HepG2 (cell line): ENCODE measurements at regions not wholly inside any gene's neighbourhood (a gene's known extent, or its start where the extent isn't known, plus 50 kb on each side); places are given as distances from the start of the nearest gene placed in this dataset.

Source experiments
- ARID2 ChIP-seq: sonication (generic); formaldehyde crosslinking; IDR thresholded peaks from 2 replicates; pipeline ENCODE4 v1.8.1; 2022; ENCODE audit warnings: mild to moderate bottlenecking, missing genetic modification reagents, borderline replicate concordance
- CENPX ChIP-seq: sonication (generic); formaldehyde crosslinking; IDR thresholded peaks from 2 replicates; pipeline ENCODE4 v1.9.0; 2021; ENCODE audit warnings: mild to moderate bottlenecking, missing genetic modification reagents, moderate library complexity
- DNMT3B ChIP-seq: conservative IDR thresholded peaks from 2 replicates; pipeline ENCODE4 v1.6.1; 2016; ENCODE audit warnings: missing biosample characterization, control low read depth
- ELF3 ChIP-seq: IDR thresholded peaks from 2 replicates; pipeline ENCODE4 v1.6.1; 2016; ENCODE audit warnings: missing genetic modification reagents, missing compliant biosample characterization
- GATAD2A ChIP-seq: IDR thresholded peaks from 2 replicates; pipeline ENCODE4 v1.6.1; 2016
- KAT8 ChIP-seq: IDR thresholded peaks from 2 replicates; pipeline ENCODE4 v1.6.1; 2016; ENCODE audit warnings: missing genetic modification reagents, missing compliant biosample characterization
- KDM1A ChIP-seq: IDR thresholded peaks from 2 replicates; pipeline ENCODE4 v1.6.1; 2016; ENCODE audit warnings: missing compliant biosample characterization
- MBD4 ChIP-seq: IDR thresholded peaks from 2 replicates; pipeline ENCODE4 v1.6.1; 2012; ENCODE audit warnings: low read length, inconsistent platforms, borderline replicate concordance
- MED1 ChIP-seq: sonication (generic); formaldehyde crosslinking; IDR thresholded peaks from 2 replicates; pipeline ENCODE4 v1.4.0; 2020; ENCODE audit warnings: missing genetic modification reagents
- MEF2D ChIP-seq: sonication (generic); formaldehyde crosslinking; IDR thresholded peaks from 2 replicates; pipeline ENCODE4 v1.5.1; 2020; ENCODE audit warnings: mild to moderate bottlenecking, missing genetic modification reagents
- ONECUT2 ChIP-seq: sonication (generic); formaldehyde crosslinking; IDR thresholded peaks from 2 replicates; pipeline ENCODE4 v1.4.0; 2020; ENCODE audit warnings: missing genetic modification reagents
- PLRG1 ChIP-seq: fragments of 450-650 bp; conservative IDR thresholded peaks from 2 replicates; pipeline ENCODE4 v1.6.1; 2016
- REXO4 ChIP-seq: sonication (generic); formaldehyde crosslinking; IDR thresholded peaks from 2 replicates; pipeline ENCODE4 v1.8.0; 2022; ENCODE audit warnings: missing genetic modification reagents, mild to moderate bottlenecking, borderline replicate concordance
- SALL1 ChIP-seq: sonication (generic); formaldehyde crosslinking; IDR thresholded peaks from 2 replicates; pipeline ENCODE4 v1.8.0; 2022; ENCODE audit warnings: mild to moderate bottlenecking, missing genetic modification reagents
- SIX1 ChIP-seq: sonication (generic); formaldehyde crosslinking; IDR thresholded peaks from 2 replicates; pipeline ENCODE4 v1.4.0; 2020; ENCODE audit warnings: missing genetic modification reagents, borderline replicate concordance
- TFDP1 ChIP-seq: IDR thresholded peaks from 2 replicates; pipeline ENCODE4 v1.6.1; 2016; ENCODE audit warnings: missing compliant biosample characterization, missing genetic modification reagents, borderline replicate concordance
- TRIM22 ChIP-seq: fragments of 450-650 bp; IDR thresholded peaks from 2 replicates; pipeline ENCODE4 v1.6.1; 2017
- ZMYM4 ChIP-seq: sonication (generic); formaldehyde crosslinking; IDR thresholded peaks from 2 replicates; pipeline ENCODE4 v1.8.1; 2023; ENCODE audit warnings: mild to moderate bottlenecking, missing genetic modification reagents
- ZNF263 ChIP-seq: sonication (generic); formaldehyde crosslinking; IDR thresholded peaks from 2 replicates; pipeline ENCODE4 v1.4.0; 2020; ENCODE audit warnings: missing genetic modification reagents
- ZNF292 ChIP-seq: sonication (generic); formaldehyde crosslinking; IDR thresholded peaks from 2 replicates; pipeline ENCODE4 v1.8.1; 2022; ENCODE audit warnings: mild to moderate bottlenecking, low read depth, missing genetic modification reagents, borderline replicate concordance
- ZNF350 ChIP-seq: sonication (generic); formaldehyde crosslinking; IDR thresholded peaks from 2 replicates; pipeline ENCODE4 v1.4.0; 2020; ENCODE audit warnings: mild to moderate bottlenecking, low read depth, missing genetic modification reagents, borderline replicate concordance
- ZNF704 ChIP-seq: sonication (generic); formaldehyde crosslinking; IDR thresholded peaks from 2 replicates; pipeline ENCODE4 v1.8.1; 2023; ENCODE audit warnings: mild to moderate bottlenecking, inconsistent platforms, moderate library complexity, missing genetic modification reagents, borderline replicate concordance
- ZNF737 ChIP-seq: sonication (generic); formaldehyde crosslinking; IDR thresholded peaks from 2 replicates; pipeline ENCODE4 v1.5.0; 2020; ENCODE audit warnings: missing genetic modification reagents, mild to moderate bottlenecking, borderline replicate concordance
- ZSCAN9 ChIP-seq: IDR thresholded peaks from 2 replicates; pipeline ENCODE4 v1.6.1; 2016; ENCODE audit warnings: borderline replicate concordance
- TF ChIP-seq, protein P1 (sequence below): sonication (generic); formaldehyde crosslinking; conservative IDR thresholded peaks from 2 replicates; pipeline ENCODE4 v1.4.0; 2020; ENCODE audit warnings: missing genetic modification reagents

- TF ChIP-seq ZNF704 (CRISPR knock-in tag) (no peak), CENPX (no peak), MEF2D (CRISPR knock-in tag) (peak; percentile 88; the same call in 1 of the 2 replicates), PLRG1 (no peak), ELF3 (CRISPR knock-in tag) (peak; percentile 96), DNMT3B (peak; percentile 94), ONECUT2 (peak; percentile 73), TFDP1 (CRISPR knock-in tag) (peak; percentile 49; the same call in 1 of the 2 replicates), TRIM22 (no peak), ZMYM4 (CRISPR knock-in tag) (peak; percentile 97), SALL1 (peak; percentile 92; the same call in 1 of the 2 replicates), GATAD2A (CRISPR knock-in tag) (peak; percentile 99), ARID2 (CRISPR knock-in tag) (peak; percentile 89), ZNF737 (no peak), REXO4 (CRISPR knock-in tag) (no peak), ZNF350 (CRISPR knock-in tag) (no peak), MBD4 (peak; percentile 97), KAT8 (CRISPR knock-in tag) (peak; percentile 90), ZNF263 (CRISPR knock-in tag) (no peak; the same call in 1 of the 2 replicates), SIX1 (CRISPR knock-in tag) (peak; percentile 82), ZNF292 (CRISPR knock-in tag) (peak; percentile 88), MED1 (CRISPR knock-in tag) (peak; percentile 99), KDM1A (CRISPR knock-in tag) (peak; percentile 71; the same call in 1 of the 2 replicates), ZSCAN9 (CRISPR knock-in tag) (peak; percentile 92; the same call in 1 of the 2 replicates)
- TF ChIP-seq, protein P1, sequence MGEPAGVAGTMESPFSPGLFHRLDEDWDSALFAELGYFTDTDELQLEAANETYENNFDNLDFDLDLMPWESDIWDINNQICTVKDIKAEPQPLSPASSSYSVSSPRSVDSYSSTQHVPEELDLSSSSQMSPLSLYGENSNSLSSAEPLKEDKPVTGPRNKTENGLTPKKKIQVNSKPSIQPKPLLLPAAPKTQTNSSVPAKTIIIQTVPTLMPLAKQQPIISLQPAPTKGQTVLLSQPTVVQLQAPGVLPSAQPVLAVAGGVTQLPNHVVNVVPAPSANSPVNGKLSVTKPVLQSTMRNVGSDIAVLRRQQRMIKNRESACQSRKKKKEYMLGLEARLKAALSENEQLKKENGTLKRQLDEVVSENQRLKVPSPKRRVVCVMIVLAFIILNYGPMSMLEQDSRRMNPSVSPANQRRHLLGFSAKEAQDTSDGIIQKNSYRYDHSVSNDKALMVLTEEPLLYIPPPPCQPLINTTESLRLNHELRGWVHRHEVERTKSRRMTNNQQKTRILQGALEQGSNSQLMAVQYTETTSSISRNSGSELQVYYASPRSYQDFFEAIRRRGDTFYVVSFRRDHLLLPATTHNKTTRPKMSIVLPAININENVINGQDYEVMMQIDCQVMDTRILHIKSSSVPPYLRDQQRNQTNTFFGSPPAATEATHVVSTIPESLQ = no peak; the same call in 1 of the 2 replicates
Observed at GRCh38 chr6:137794516-137795201, 72.4 kb upstream of the TNFAIP3 start (continued).
